Panc1 (cell line): ENCODE measurements at regions not wholly inside any gene's neighbourhood (a gene's known extent, or its start where the extent isn't known, plus 50 kb on each side); places are given as distances from the start of the nearest gene placed in this dataset.

Experiments
- POLR2AphosphoS5 ChIP-seq: IDR thresholded peaks from 2 replicates; pipeline ENCODE4 v1.6.1; 2012; ENCODE audit warnings: mild to moderate bottlenecking, low read depth, low read length, moderate library complexity
- SIN3A ChIP-seq: IDR thresholded peaks from 2 replicates; pipeline ENCODE4 v1.6.1; 2012; ENCODE audit warnings: low read depth, mild to moderate bottlenecking, low read length, moderate library complexity, borderline replicate concordance; ENCODE audit not compliant: insufficient read depth
- TF ChIP-seq, protein P1 (sequence below): fragments of 450-650 bp; IDR thresholded peaks from 2 replicates; pipeline ENCODE4 v1.5.1; 2017; ENCODE audit warnings: mild to moderate bottlenecking

DNA sequence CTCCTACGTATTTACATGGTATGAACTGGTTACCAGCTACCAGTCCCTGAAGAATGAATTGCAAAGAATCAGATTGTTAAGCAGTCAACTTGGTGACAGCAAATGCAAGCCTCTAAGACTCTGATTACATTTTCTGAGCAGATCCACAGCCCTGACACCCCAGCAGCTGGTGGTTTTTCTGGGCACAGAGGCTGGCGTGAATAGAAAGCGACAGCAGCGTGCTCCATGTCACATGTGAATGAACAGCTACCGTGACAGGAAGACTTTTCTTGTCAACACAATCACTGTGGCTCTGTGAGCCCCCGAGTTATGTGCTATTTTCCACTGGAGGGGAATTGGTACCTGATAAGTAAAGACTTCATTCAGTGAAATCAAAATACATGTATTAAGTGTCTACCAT lies 93.2 kb upstream of the CBLN2 start:
- TF ChIP-seq, protein P1, sequence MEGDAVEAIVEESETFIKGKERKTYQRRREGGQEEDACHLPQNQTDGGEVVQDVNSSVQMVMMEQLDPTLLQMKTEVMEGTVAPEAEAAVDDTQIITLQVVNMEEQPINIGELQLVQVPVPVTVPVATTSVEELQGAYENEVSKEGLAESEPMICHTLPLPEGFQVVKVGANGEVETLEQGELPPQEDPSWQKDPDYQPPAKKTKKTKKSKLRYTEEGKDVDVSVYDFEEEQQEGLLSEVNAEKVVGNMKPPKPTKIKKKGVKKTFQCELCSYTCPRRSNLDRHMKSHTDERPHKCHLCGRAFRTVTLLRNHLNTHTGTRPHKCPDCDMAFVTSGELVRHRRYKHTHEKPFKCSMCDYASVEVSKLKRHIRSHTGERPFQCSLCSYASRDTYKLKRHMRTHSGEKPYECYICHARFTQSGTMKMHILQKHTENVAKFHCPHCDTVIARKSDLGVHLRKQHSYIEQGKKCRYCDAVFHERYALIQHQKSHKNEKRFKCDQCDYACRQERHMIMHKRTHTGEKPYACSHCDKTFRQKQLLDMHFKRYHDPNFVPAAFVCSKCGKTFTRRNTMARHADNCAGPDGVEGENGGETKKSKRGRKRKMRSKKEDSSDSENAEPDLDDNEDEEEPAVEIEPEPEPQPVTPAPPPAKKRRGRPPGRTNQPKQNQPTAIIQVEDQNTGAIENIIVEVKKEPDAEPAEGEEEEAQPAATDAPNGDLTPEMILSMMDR = no peak
- no peak for TF ChIP-seq POLR2AphosphoS5
- TF ChIP-seq SIN3A = no peak
